Mesendoderm (in vitro differentiated cells): ENCODE measurements at regions not wholly inside any gene's neighbourhood (a gene's known extent, or its start where the extent isn't known, plus 50 kb on each side); places are given as distances from the start of the nearest gene placed in this dataset.

Source experiments
- DNase-seq: peaks from one replicate; pipeline ENCODE4 v3.0.0; 2013
- H2AK5ac ChIP-seq: 2 replicates; pipeline ENCODE4 v1.6.1; 2013; ENCODE audit warnings: low read length, inconsistent platforms
- H2BK120ac ChIP-seq: 2 replicates; pipeline ENCODE4 v1.6.1; 2013; ENCODE audit warnings: low read depth, mild to moderate bottlenecking, low read length, moderate library complexity, mixed read lengths
- H2BK15ac ChIP-seq: replicated peaks from 2 replicates; pipeline ENCODE4 v1.6.1; 2013; ENCODE audit warnings: low read depth, mild to moderate bottlenecking, moderate library complexity
- H2BK5ac ChIP-seq: 2 replicates; pipeline ENCODE4 v1.6.1; 2013; ENCODE audit warnings: low read length, inconsistent platforms
- H3K18ac ChIP-seq: 2 replicates; pipeline ENCODE4 v1.6.1; 2013; ENCODE audit warnings: mild to moderate bottlenecking, low read length, mixed read lengths
- H3K23ac ChIP-seq: one replicate; pipeline ENCODE4 v1.6.1; 2013; ENCODE audit warnings: low read length
- H3K27ac ChIP-seq: 2 replicates; pipeline ENCODE4 v1.5.1; 2013; ENCODE audit warnings: low read depth, mild to moderate bottlenecking, inconsistent platforms, low read length, moderate library complexity
- H3K27me3 ChIP-seq: 2 replicates; pipeline ENCODE4 v1.6.1; 2013; ENCODE audit warnings: low read length, control low read depth, mild to moderate bottlenecking, inconsistent platforms; ENCODE audit not compliant: insufficient read depth, poor library complexity
- H3K36me3 ChIP-seq: 2 replicates; pipeline ENCODE4 v1.6.1; 2013; ENCODE audit warnings: low read length, inconsistent platforms; ENCODE audit not compliant: control insufficient read depth, insufficient read depth
- H3K4ac ChIP-seq: one replicate; pipeline ENCODE4 v1.6.1; 2013; ENCODE audit warnings: low read depth, mild to moderate bottlenecking, low read length, moderate library complexity
- H3K4me1 ChIP-seq: 2 replicates; pipeline ENCODE4 v1.6.1; 2013; ENCODE audit warnings: low read depth, low read length, inconsistent platforms; ENCODE audit not compliant: control insufficient read depth
- H3K4me2 ChIP-seq: 2 replicates; pipeline ENCODE4 v1.6.1; 2013; ENCODE audit warnings: low read length
- H3K4me3 ChIP-seq: 2 replicates; pipeline ENCODE4 v1.5.1; 2013; ENCODE audit warnings: mild to moderate bottlenecking, low read length
- H3K56ac ChIP-seq: one replicate; pipeline ENCODE4 v1.6.1; 2013; ENCODE audit warnings: low read length
- H3K79me1 ChIP-seq: 2 replicates; pipeline ENCODE4 v1.6.1; 2013; ENCODE audit warnings: low read length, inconsistent platforms
- H3K79me2 ChIP-seq: 2 replicates; pipeline ENCODE4 v1.6.1; 2013; ENCODE audit warnings: mild to moderate bottlenecking, low read length; ENCODE audit not compliant: control insufficient read depth, insufficient read depth
- H3K9ac ChIP-seq: 2 replicates; pipeline ENCODE4 v1.6.1; 2013; ENCODE audit warnings: low read length, inconsistent platforms
- H4K5ac ChIP-seq: one replicate; pipeline ENCODE4 v1.6.1; 2013; ENCODE audit warnings: low read length
- H4K8ac ChIP-seq: one replicate; pipeline ENCODE4 v1.6.1; 2013; ENCODE audit warnings: low read depth, mild to moderate bottlenecking, control low read depth, low read length, moderate library complexity
- WGBS: extraction: QIAGEN DNeasy Blood & Tissue Kit; methylation state at CpG from one replicate; pipeline ENCODE4 v1.1.7; 2013; ENCODE audit warnings: low lambda C conversion rate, missing lambda C conversion rate; ENCODE audit not compliant: insufficient coverage; ENCODE audit errors: extremely low coverage; 5-methylcytosine and 5-hydroxymethylcytosine counted together

DNA sequence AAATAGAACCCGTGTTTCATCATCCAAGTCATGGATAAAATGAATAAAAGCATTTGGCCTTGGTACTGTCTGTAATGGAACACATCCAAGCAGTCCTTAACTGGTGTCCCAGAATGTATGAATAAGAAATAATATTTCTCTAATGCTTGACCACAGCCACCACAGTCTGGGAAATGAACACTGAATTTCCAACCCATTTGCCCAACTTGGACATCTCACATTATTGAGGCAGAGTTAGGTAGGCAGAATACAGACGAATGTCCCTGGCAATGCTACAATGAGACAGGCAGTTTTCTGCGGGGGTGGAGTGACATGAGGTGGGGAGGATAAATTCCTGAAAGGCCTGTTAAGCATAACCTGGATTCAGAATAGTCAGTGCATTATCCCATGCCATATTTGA is 245.7 kb downstream of the ZIC1 start:
- no peaks in the 10 kb centered on the region for H3K79me1 ChIP-seq
- H4K8ac ChIP-seq = no peak overlapping the region
- H2BK15ac ChIP-seq = no peak overlapping the region
- no peak overlapping the region for H2AK5ac ChIP-seq
- no CpG with 5 or more reads among the region's 3 CpGs for WGBS
- H4K5ac ChIP-seq = no peak overlapping the region
- H3K18ac ChIP-seq = no peak overlapping the region
- no peak overlapping the region for H3K27ac ChIP-seq
- no peak overlapping the region for H3K9ac ChIP-seq
- H2BK5ac ChIP-seq = no peak overlapping the region
- no peak for DNase-seq
- H3K36me3 ChIP-seq = no peaks in the 10 kb centered on the region
- H2BK120ac ChIP-seq = no peak overlapping the region
- no peaks in the 10 kb centered on the region for H3K79me2 ChIP-seq
- H3K4me3 ChIP-seq = no peak overlapping the region
- no peak overlapping the region for H3K4me2 ChIP-seq
- H3K23ac ChIP-seq = no peak overlapping the region
- H3K56ac ChIP-seq = no peak overlapping the region
- no peaks in the 10 kb centered on the region for H3K27me3 ChIP-seq
- no peak overlapping the region for H3K4ac ChIP-seq
- no peaks in the 10 kb centered on the region for H3K4me1 ChIP-seq

DNA sequence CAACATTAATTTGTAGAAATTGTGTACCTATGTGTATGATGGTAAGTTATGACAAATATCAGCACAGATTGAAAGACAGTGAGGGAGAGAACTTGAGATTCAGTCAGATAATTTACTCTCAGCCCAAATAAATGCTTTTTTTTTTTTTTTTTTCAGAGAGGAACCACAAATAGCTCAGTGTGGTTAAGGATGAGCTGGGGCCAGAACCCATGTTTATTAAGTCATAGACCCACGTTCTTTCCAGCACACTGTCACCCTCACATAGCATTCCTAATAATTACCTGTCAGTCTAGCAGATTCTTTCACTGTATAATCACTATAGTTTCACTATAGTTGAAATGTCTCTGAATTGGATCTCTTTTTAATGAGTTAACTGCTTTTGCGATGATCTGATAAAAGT is 246.1 kb downstream of the ZIC1 start:
- Histone ChIP-seq H4K5ac (no peak overlapping the region), H2BK120ac (no peak overlapping the region), H3K23ac (no peak overlapping the region), H3K36me3 (no peaks in the 10 kb centered on the region), H3K4ac (no peak overlapping the region), H3K56ac (no peak overlapping the region), H3K4me1 (no peaks in the 10 kb centered on the region), H3K4me2 (no peak overlapping the region), H2BK15ac (no peak overlapping the region), H2BK5ac (no peak overlapping the region), H3K18ac (no peak overlapping the region), H3K27ac (no peak overlapping the region), H3K27me3 (no peaks in the 10 kb centered on the region), H4K8ac (no peak overlapping the region), H3K4me3 (no peak overlapping the region), H3K79me1 (no peaks in the 10 kb centered on the region), H3K79me2 (no peaks in the 10 kb centered on the region), H2AK5ac (no peak overlapping the region), H3K9ac (no peak overlapping the region)
- DNase-seq = no peak
- 100% methylated on average over 1 of the region's 2 CpGs for WGBS

DNA sequence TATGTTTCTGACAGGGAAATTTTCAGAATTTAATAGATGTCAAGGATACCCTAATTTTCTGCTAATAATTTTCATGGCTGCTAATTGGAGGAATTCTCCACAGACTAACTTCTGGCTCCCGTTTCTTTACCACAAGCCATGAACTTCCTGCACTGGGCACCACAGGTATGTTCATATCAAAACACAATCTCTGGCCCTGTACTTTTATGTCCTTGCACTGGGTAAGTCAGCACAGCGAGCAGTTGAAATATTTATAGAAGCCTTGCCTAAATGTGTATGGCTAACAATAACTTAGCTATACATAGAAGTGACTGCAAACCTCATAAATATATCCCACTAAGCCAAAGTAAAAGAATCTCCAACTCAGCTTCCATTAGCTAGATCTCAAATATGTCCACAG is 246.9 kb downstream of the ZIC1 start:
- Histone ChIP-seq H2BK5ac (no peak overlapping the region), H3K4me1 (no peaks in the 10 kb centered on the region), H2BK15ac (no peak overlapping the region), H3K4me3 (no peak overlapping the region), H2AK5ac (no peak overlapping the region), H3K79me1 (no peaks in the 10 kb centered on the region), H3K9ac (no peak overlapping the region), H4K5ac (no peak overlapping the region), H4K8ac (no peak overlapping the region), H3K4me2 (no peak overlapping the region), H3K4ac (no peak overlapping the region), H2BK120ac (no peak overlapping the region), H3K36me3 (no peaks in the 10 kb centered on the region), H3K27me3 (no peaks in the 10 kb centered on the region), H3K23ac (no peak overlapping the region), H3K79me2 (no peaks in the 10 kb centered on the region), H3K56ac (no peak overlapping the region), H3K27ac (no peak overlapping the region), H3K18ac (no peak overlapping the region)
- no CpG with 5 or more reads among the region's 2 CpGs for WGBS
- no peak for DNase-seq

DNA sequence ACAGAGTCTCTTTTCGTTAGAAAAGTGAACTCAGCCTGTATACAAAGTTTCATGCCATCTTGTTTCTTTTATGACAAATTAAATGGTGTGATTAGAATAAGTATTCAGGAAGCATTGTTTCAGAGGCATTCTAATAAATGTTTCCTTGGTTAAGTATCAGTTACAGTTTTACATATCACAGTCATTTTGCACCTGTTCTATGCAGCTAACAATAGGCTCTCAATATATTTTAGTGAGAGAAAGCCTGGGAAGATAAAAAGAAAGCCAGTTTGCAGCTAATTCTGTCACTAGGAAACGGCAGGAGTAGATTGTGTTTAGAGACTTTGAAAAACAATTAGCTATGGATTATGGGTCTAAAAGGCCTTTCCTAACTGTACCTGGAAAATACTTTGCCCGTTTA is 252.8 kb downstream of the ZIC1 start:
- H3K18ac ChIP-seq = no peak overlapping the region
- no CpG with 5 or more reads among the region's 3 CpGs for WGBS
- H3K56ac ChIP-seq = no peak overlapping the region
- H4K5ac ChIP-seq = no peak overlapping the region
- H3K27me3 ChIP-seq = no peaks in the 10 kb centered on the region
- H3K79me1 ChIP-seq = no peaks in the 10 kb centered on the region
- no peak overlapping the region for H3K4me3 ChIP-seq
- no peak overlapping the region for H4K8ac ChIP-seq
- no peaks in the 10 kb centered on the region for H3K36me3 ChIP-seq
- no peaks in the 10 kb centered on the region for H3K79me2 ChIP-seq
- no peak overlapping the region for H2BK120ac ChIP-seq
- DNase-seq = no peak
- no peak overlapping the region for H3K9ac ChIP-seq
- no peak overlapping the region for H3K23ac ChIP-seq
- no peak overlapping the region for H2BK5ac ChIP-seq
- H3K4me1 ChIP-seq = no peaks in the 10 kb centered on the region
- H3K27ac ChIP-seq = no peak overlapping the region
- H3K4me2 ChIP-seq = no peak overlapping the region
- no peak overlapping the region for H2BK15ac ChIP-seq
- no peak overlapping the region for H2AK5ac ChIP-seq
- H3K4ac ChIP-seq = no peak overlapping the region

DNA sequence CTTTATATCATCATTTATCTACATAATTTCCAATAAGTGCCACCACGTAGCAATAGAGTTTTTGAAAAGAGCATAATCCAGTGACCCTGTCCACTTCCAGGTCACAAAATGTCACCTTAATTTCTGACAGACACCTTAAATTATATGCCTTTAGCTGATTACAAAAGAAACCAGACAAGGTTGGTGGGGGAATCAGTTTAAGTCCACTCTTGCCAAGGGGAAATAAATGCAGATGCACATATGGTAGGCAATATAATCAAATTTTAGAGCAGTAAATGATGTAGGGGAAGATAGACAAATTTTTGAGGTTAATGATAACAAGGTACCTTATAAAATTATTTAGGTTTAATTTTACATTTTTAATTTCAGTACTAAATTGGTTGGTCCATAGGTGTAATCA is 253.5 kb downstream of the ZIC1 start:
- no peak overlapping the region for H2BK5ac ChIP-seq
- no peak overlapping the region for H2BK120ac ChIP-seq
- no peaks in the 10 kb centered on the region for H3K79me2 ChIP-seq
- H3K4me2 ChIP-seq = no peak overlapping the region
- H3K27me3 ChIP-seq = no peaks in the 10 kb centered on the region
- H2AK5ac ChIP-seq = no peak overlapping the region
- H3K56ac ChIP-seq = no peak overlapping the region
- no peak overlapping the region for H3K18ac ChIP-seq
- no peak overlapping the region for H4K5ac ChIP-seq
- no peak overlapping the region for H3K23ac ChIP-seq
- no peak overlapping the region for H2BK15ac ChIP-seq
- H3K36me3 ChIP-seq = no peaks in the 10 kb centered on the region
- DNase-seq = no peak
- H3K9ac ChIP-seq = no peak overlapping the region
- no peak overlapping the region for H3K4ac ChIP-seq
- H4K8ac ChIP-seq = no peak overlapping the region
- H3K4me1 ChIP-seq = no peaks in the 10 kb centered on the region
- H3K4me3 ChIP-seq = no peak overlapping the region
- H3K79me1 ChIP-seq = no peaks in the 10 kb centered on the region
- WGBS = no CpG with 5 or more reads among the region's 1 CpG
- no peak overlapping the region for H3K27ac ChIP-seq

DNA sequence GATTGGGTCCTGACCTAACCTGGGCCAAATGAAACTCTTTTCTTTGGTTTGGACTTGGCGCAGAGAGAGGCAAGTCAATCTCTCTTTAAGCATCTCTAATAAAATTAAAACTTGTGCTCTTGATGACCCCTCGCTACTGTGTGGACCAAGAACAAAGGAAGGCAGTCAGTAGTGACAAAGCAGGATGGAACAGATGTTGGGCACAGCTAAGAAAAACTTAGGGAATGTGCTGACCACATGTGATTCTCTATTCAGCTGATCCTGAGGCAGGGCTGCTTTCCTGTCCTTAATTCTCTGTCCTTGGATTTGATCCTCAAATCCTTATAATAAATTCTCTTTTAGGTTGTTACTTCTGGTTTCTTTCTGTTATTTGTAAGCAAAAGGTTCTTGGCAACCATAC is 259.9 kb downstream of the ZIC1 start:
- Histone ChIP-seq H3K79me2 (no peaks in the 10 kb centered on the region), H3K56ac (no peak overlapping the region), H3K18ac (no peak overlapping the region), H3K4me3 (no peak overlapping the region), H3K4ac (no peak overlapping the region), H2BK15ac (no peak overlapping the region), H3K4me1 (no peaks in the 10 kb centered on the region), H3K23ac (no peak overlapping the region), H2AK5ac (no peak overlapping the region), H4K5ac (no peak overlapping the region), H2BK120ac (no peak overlapping the region), H4K8ac (no peak overlapping the region), H3K79me1 (no peaks in the 10 kb centered on the region), H3K4me2 (no peak overlapping the region), H3K9ac (no peak overlapping the region), H3K27me3 (no peaks in the 10 kb centered on the region), H3K36me3 (no peaks in the 10 kb centered on the region), H2BK5ac (no peak overlapping the region), H3K27ac (no peak overlapping the region)
- WGBS = no CpG with 5 or more reads among the region's 2 CpGs
- no peak for DNase-seq
